ENCODE measurements at regions not wholly inside any gene's neighbourhood (a gene's known extent, or its start where the extent isn't known, plus 50 kb on each side); places are given as distances from the start of the nearest gene placed in this dataset.
"Not testable (repeated sequence)": the region's sequence is repeated elsewhere in the genome, so short reads cannot be mapped to it uniquely, and the experiment has no call there.

DNA sequence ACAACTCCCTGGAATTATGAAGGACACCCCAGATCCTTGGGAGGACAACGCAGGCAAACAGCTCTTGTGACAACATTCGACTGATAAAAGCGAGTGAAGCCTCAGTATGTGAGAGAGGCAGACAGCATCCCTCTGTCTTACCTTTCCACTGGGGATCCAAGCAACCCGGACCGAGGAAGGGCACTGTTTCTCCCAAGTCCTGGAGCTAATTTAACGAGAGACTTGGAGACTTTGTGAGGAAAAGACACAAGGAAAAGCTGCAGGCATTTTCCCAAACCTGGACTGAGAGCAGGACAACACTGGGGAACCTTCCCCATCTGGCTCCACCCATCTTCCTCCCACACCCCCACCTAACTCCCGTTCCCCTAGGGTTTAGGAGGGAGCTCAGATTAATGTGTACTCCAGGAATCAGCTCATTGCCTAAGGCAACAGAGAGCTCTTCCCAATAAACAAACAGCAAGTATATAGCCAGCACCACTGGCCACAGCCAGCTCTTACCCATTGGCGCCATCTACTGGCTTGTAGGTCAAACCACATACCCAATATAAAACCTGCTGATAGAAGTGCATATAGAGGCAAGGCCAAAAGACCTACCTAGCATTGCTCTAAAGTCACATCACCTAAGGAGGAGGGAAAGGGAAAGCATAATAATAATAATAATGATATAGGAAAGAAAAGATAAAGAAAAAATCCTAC, 76.7 kb upstream of the NEK3 start:
- TF ChIP-seq, protein P1, sequence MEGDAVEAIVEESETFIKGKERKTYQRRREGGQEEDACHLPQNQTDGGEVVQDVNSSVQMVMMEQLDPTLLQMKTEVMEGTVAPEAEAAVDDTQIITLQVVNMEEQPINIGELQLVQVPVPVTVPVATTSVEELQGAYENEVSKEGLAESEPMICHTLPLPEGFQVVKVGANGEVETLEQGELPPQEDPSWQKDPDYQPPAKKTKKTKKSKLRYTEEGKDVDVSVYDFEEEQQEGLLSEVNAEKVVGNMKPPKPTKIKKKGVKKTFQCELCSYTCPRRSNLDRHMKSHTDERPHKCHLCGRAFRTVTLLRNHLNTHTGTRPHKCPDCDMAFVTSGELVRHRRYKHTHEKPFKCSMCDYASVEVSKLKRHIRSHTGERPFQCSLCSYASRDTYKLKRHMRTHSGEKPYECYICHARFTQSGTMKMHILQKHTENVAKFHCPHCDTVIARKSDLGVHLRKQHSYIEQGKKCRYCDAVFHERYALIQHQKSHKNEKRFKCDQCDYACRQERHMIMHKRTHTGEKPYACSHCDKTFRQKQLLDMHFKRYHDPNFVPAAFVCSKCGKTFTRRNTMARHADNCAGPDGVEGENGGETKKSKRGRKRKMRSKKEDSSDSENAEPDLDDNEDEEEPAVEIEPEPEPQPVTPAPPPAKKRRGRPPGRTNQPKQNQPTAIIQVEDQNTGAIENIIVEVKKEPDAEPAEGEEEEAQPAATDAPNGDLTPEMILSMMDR (conservative IDR thresholded peaks at IDR 0.05): peak; percentile 80
- H3K4me3 Mint-ChIP-seq: peak overlapping the region; percentile 77
- not testable (repeated sequence) for DNase-seq (ENCODE audit: extremely low spot score, unreplicated experiment)

DNA sequence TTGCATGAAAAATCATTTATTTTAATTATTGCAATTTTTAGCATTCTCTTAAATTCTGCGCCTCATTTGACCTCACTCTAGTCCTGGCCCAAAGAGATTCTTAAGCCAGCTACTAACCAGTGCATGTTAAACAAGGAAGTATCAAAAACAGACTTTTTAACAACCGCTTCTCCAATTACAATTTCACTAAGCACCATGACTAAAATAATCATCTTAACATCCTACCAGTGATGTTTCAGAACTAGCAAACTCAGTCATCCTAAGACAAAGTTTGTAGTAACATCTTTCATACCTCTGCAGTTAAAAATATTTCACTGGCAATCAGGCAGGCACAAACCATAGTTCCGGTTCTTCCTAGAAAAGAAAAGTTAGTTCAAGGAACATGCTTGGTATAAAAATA, 75.5 kb upstream of the NEK3 start:
- H3K27ac Mint-ChIP-seq; H3K36me3 Mint-ChIP-seq; DNase-seq (ENCODE audit: extremely low spot score, unreplicated experiment); H3K4me1 Mint-ChIP-seq (ENCODE audit: unreplicated experiment); H3K4me3 Mint-ChIP-seq; H3K27me3 Mint-ChIP-seq; H3K9me3 Mint-ChIP-seq: not testable (repeated sequence)

More for the DNA sequence above, 76.7 kb upstream of the NEK3 start:
- not testable (repeated sequence) for H3K4me1 Mint-ChIP-seq (ENCODE audit: unreplicated experiment); H3K9me3 Mint-ChIP-seq; H3K27ac Mint-ChIP-seq; H3K36me3 Mint-ChIP-seq; H3K27me3 Mint-ChIP-seq

DNA sequence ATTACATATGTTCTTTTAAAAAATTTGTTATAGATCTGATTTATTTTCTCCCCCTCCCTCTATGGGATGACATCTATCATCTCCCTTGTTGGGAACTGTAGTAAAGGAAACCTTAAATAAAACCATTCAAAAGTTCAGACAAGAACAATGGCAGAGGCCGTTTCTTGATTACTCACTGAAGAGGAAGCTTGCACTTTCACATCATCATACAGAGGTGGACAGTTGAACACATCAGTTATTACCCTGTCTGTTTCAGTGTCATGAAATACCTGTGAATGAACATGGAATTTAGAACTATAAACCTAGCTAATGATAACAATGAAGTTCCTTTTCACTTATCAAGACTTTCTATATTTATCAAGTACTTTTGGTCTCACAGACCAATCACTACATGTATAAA, 63.7 kb upstream of the NEK3 start:
- not testable (repeated sequence) for H3K4me1 Mint-ChIP-seq (ENCODE audit: unreplicated experiment); H3K9me3 Mint-ChIP-seq; H3K27me3 Mint-ChIP-seq; H3K36me3 Mint-ChIP-seq; DNase-seq (ENCODE audit: extremely low spot score, unreplicated experiment); H3K4me3 Mint-ChIP-seq; H3K27ac Mint-ChIP-seq

DNA sequence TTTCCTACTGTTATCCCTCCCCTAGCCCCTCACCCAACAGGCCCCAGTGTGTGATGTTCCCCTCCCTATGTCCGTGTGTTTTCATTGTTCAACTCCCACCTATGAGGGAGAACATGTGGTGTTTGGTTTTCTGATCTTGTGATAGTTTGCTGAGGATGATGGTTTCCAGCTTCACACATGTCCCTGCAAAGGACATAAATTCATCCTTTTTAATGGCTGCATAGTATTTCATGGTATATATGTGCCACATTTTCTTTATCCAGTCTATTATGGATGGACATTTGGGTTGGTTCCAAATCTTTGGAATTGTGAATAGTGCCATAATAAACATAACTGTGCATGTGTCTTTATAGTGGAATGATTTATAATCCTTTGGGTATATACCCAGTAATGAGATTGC, 54.5 kb upstream of the NEK3 start:
- H3K9me3 Mint-ChIP-seq; H3K27me3 Mint-ChIP-seq; H3K27ac Mint-ChIP-seq; H3K4me1 Mint-ChIP-seq (ENCODE audit: unreplicated experiment); H3K4me3 Mint-ChIP-seq; H3K36me3 Mint-ChIP-seq; DNase-seq (ENCODE audit: extremely low spot score, unreplicated experiment): not testable (repeated sequence)

DNA sequence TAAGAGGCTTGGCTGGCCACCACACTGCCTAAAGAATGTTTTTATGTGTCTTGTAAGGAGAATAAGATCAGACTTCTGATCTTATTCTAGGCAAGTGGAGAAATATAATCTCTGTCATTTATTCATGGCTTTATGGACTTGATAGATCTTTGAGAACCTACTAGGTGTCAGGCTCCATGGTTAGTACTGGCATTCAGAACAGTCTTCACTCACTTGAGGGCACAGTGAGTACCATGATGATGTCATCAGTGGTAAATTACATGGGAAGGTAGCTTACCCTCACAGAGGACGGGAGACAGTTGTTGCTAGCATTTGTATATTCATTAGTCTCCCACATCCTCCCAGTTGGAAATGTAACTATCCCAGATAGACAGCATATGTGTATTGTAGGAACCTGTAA, 53.5 kb upstream of the NEK3 start:
- H3K4me3 Mint-ChIP-seq; DNase-seq (ENCODE audit: extremely low spot score, unreplicated experiment); H3K27ac Mint-ChIP-seq; H3K36me3 Mint-ChIP-seq; H3K4me1 Mint-ChIP-seq (ENCODE audit: unreplicated experiment); H3K27me3 Mint-ChIP-seq; H3K9me3 Mint-ChIP-seq: not testable (repeated sequence)

DNA sequence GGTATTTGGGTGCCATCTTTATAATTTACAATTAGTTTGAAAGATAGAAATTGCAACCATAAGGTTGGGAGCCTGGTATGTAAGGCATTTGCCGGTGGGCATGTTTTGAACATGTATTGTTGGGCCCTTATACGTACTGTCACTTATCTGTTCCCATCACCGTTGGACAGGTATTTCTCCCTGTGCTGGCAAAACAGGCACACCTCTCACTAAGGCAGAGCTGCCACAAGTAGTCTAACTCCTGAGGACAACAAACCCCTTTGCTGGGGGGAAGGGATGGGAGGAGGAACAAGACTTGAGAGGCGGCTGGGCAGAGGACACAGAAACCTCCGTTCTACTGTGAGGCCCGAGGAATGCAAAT, 52.0 kb upstream of the NEK3 start:
- H3K27ac Mint-ChIP-seq: peak overlapping the region; percentile 87
- not testable (repeated sequence) for H3K9me3 Mint-ChIP-seq; H3K27me3 Mint-ChIP-seq; DNase-seq (ENCODE audit: extremely low spot score, unreplicated experiment); H3K4me1 Mint-ChIP-seq (ENCODE audit: unreplicated experiment); H3K36me3 Mint-ChIP-seq; H3K4me3 Mint-ChIP-seq

DNA sequence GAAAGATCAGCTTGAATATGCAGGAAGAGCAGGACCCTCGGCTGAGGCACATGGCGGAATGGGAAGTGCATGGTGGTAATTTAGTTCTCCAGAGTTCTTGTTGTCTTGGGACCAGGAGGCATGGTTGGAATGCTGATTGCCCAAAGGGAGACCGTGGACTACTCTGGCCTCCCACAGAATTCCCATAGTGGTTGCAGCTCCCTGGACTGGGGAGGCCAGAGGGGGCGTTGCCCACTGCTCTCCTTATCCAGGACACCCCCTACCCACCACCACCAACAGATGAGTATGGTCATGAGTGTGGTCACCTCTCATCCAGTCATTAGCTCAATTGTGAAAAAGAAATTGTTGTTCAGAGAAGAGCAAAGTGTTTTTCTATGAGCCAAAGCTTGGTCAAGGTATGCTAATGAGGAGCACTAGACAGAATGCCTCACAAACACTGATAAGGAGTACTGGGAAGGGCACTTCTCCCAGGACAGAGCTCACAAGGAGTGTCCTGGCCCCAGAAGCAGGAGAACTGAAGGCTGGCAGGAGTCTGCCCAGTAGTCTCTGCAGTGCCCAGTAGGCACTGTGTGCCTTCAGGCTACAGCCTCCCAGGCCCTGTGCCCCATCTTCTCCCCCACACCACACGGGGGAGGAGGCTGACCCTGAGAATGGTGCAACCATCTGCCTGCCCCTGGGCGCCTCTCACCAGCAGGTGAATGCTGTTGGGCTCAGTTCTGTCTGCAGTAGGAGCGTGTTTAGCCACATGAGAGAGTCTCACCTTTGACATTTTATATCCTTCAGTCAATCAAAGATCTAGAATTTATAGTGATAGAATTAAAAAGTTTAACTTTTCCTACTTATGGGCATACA, 51.4 kb upstream of the NEK3 start:
- not testable (repeated sequence) for H3K4me3 Mint-ChIP-seq; H3K9me3 Mint-ChIP-seq; H3K27me3 Mint-ChIP-seq; H3K4me1 Mint-ChIP-seq (ENCODE audit: unreplicated experiment); DNase-seq (ENCODE audit: extremely low spot score, unreplicated experiment); H3K36me3 Mint-ChIP-seq
- peak overlapping the region; percentile 87 for H3K27ac Mint-ChIP-seq

All from type B pancreatic cell (in vitro differentiated cells).